ENCODE measurements at regions not wholly inside any gene's neighbourhood (a gene's known extent, or its start where the extent isn't known, plus 50 kb on each side); places are given as distances from the start of the nearest gene placed in this dataset.
"Not testable (repeated sequence)": the region's sequence is repeated elsewhere in the genome, so short reads cannot be mapped to it uniquely, and the experiment has no call there.

DNA sequence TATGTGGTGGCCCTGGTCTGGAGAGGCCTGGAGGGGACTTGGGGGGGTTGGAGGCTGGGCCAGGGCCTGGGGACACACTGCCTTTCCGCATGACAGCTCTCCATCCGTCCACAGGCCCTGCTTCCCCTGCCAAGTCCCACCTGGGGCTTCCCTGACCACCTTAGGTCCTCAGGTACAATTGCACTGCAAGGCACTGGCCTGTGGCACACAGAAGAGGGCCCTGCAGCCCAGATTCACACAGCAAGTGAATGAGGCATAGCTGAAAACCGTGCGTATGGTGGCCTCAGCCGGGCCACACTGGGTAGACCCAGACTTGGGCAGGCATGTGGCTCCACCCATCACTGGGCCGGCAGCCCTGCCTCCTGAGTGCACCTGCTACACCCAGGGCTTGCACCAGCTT, 114.2 kb downstream of the TNFRSF13B start:
- TF ChIP-seq MEF2A (IDR thresholded peaks at IDR 0.05; ENCODE audit: insufficient read depth, low read depth, low read length); SMC3 (IDR thresholded peaks at IDR 0.05; ENCODE audit: borderline replicate concordance, low read length): not testable (repeated sequence)
- TF ChIP-seq, protein P1, sequence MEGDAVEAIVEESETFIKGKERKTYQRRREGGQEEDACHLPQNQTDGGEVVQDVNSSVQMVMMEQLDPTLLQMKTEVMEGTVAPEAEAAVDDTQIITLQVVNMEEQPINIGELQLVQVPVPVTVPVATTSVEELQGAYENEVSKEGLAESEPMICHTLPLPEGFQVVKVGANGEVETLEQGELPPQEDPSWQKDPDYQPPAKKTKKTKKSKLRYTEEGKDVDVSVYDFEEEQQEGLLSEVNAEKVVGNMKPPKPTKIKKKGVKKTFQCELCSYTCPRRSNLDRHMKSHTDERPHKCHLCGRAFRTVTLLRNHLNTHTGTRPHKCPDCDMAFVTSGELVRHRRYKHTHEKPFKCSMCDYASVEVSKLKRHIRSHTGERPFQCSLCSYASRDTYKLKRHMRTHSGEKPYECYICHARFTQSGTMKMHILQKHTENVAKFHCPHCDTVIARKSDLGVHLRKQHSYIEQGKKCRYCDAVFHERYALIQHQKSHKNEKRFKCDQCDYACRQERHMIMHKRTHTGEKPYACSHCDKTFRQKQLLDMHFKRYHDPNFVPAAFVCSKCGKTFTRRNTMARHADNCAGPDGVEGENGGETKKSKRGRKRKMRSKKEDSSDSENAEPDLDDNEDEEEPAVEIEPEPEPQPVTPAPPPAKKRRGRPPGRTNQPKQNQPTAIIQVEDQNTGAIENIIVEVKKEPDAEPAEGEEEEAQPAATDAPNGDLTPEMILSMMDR (IDR thresholded peaks at IDR 0.05 in 2 of 3, conservative IDR thresholded peaks at IDR 0.05 in 1 of 3; ENCODE audit: control insufficient read depth in 2 of 3, extremely low read depth in 1 of 3, insufficient read depth in 1 of 3, low read depth in 3 of 3, low read length in 3 of 3), result not testable (repeated sequence)
- TF ChIP-seq, protein P2, sequence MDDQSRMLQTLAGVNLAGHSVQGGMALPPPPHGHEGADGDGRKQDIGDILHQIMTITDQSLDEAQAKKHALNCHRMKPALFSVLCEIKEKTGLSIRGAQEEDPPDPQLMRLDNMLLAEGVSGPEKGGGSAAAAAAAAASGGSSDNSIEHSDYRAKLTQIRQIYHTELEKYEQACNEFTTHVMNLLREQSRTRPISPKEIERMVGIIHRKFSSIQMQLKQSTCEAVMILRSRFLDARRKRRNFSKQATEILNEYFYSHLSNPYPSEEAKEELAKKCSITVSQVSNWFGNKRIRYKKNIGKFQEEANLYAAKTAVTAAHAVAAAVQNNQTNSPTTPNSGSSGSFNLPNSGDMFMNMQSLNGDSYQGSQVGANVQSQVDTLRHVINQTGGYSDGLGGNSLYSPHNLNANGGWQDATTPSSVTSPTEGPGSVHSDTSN (IDR thresholded peaks at IDR 0.05; ENCODE audit: insufficient replicate concordance, low read depth, low read length), result not testable (repeated sequence)

Data from GM12878 (cell line).